ENCODE measurements at regions not wholly inside any gene's neighbourhood (a gene's known extent, or its start where the extent isn't known, plus 50 kb on each side); places are given as distances from the start of the nearest gene placed in this dataset.

DNA sequence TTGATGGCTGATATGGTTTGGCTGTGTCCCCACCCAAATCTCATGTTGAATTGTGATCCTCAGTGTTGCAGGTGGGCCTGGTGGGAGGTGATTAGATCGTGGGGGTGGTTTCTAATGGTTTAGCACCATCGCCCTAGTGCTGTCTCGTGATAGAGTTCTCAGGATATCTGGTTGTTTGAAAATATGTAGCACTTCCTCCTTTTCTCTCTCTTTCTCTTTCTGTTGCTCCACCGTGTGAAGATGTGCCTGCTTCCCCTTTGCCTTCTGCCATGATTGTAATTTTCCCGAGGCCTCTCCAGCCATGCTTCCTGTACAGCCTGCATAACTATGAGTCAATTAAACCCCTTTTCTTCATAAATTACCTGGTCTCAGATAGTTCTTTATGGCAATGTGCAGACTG lies 111.6 kb downstream of the SREK1 start:
- Histone ChIP-seq H3K9me3 (no peaks in the 10 kb centered on the region), H3K4me1 (no peaks in the 10 kb centered on the region), H3K27ac (no peak overlapping the region), H3K27me3 (no peaks in the 10 kb centered on the region), H3K36me3 (no peaks in the 10 kb centered on the region), H3K4me3 (no peak overlapping the region)
- DNase-seq (no peak), ATAC-seq (ENCODE audit: low FRiP score in 2 of 2) (no peak)
- TF ChIP-seq EP300 (IDR thresholded peaks at IDR 0.05), result no peak
- TF ChIP-seq, protein P1, sequence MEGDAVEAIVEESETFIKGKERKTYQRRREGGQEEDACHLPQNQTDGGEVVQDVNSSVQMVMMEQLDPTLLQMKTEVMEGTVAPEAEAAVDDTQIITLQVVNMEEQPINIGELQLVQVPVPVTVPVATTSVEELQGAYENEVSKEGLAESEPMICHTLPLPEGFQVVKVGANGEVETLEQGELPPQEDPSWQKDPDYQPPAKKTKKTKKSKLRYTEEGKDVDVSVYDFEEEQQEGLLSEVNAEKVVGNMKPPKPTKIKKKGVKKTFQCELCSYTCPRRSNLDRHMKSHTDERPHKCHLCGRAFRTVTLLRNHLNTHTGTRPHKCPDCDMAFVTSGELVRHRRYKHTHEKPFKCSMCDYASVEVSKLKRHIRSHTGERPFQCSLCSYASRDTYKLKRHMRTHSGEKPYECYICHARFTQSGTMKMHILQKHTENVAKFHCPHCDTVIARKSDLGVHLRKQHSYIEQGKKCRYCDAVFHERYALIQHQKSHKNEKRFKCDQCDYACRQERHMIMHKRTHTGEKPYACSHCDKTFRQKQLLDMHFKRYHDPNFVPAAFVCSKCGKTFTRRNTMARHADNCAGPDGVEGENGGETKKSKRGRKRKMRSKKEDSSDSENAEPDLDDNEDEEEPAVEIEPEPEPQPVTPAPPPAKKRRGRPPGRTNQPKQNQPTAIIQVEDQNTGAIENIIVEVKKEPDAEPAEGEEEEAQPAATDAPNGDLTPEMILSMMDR (IDR thresholded peaks at IDR 0.05), result no peak
- no peak for TF ChIP-seq POLR2A (IDR thresholded peaks at IDR 0.05)
- no peak for TF ChIP-seq POLR2AphosphoS5 (IDR thresholded peaks at IDR 0.05)
- 49 to 66% methylated on average over 5 of the region's 5 CpGs for WGBS, 2 donors

DNA sequence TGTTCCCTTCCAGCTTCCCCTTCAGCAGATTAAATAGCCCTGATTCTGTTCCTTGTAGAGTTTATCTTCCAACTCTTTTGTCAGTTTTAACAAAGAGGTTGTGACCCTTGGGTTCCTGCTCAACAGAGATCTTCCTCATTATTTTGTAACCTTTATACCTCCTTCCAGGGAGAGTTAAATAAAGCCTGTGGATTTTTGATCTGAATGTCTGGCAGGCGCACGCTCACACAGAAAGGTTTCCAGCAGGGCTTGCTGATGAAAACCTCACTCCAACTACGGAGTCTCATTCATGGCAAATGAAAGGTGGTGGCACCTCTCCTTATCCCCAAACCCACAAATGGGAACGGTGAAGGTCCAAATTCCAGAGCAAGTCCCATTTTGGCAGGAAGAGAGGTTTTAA lies 129.0 kb downstream of the SREK1 start:
- no peak overlapping the region for H3K4me3 ChIP-seq
- no peak for DNase-seq
- no peak overlapping the region for H3K27ac ChIP-seq
- H3K36me3 ChIP-seq, result no peaks in the 10 kb centered on the region
- WGBS, 2 donors, result 83 to 87% methylated on average over 4 of the region's 4 CpGs
- no peaks in the 10 kb centered on the region for H3K9me3 ChIP-seq
- ATAC-seq (ENCODE audit: low FRiP score in 2 of 2), result no peak
- H3K27me3 ChIP-seq, result no peaks in the 10 kb centered on the region
- TF ChIP-seq EP300 (IDR thresholded peaks at IDR 0.05) (no peak), POLR2AphosphoS5 (IDR thresholded peaks at IDR 0.05) (no peak), POLR2A (IDR thresholded peaks at IDR 0.05) (no peak)
- TF ChIP-seq, protein P1 (IDR thresholded peaks at IDR 0.05), result no peak
- no peaks in the 10 kb centered on the region for H3K4me1 ChIP-seq

DNA sequence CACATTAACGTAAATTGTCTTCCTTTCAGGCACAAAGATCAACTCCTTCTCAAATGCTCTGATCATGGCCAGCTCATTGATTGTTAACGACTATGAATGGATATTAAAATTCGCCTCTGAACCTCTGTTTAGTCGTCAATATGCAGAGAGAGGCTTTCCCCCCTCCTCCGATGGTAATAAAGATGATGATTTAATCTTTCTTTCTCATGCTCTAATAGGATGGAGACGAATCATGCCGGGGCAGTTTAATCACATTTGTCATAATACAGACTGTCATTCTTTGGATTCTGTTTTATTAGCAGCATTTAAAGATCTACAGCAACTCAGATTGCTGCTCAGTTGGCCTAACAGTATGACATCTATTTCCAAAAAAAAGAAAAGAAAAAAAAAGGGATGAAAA lies 132.9 kb downstream of the SREK1 start:
- Histone ChIP-seq H3K9me3 (no peaks in the 10 kb centered on the region), H3K4me1 (no peaks in the 10 kb centered on the region), H3K4me3 (no peak overlapping the region), H3K27me3 (no peaks in the 10 kb centered on the region), H3K27ac (no peak overlapping the region), H3K36me3 (no peaks in the 10 kb centered on the region)
- DNase-seq (no peak), ATAC-seq (ENCODE audit: low FRiP score in 2 of 2) (no peak)
- TF ChIP-seq EP300 (IDR thresholded peaks at IDR 0.05) (no peak), POLR2A (IDR thresholded peaks at IDR 0.05) (no peak), POLR2AphosphoS5 (IDR thresholded peaks at IDR 0.05) (no peak)
- TF ChIP-seq, protein P1 (IDR thresholded peaks at IDR 0.05), result no peak
- 85 to 90% methylated on average over 7 of the region's 7 CpGs for WGBS, 2 donors

DNA sequence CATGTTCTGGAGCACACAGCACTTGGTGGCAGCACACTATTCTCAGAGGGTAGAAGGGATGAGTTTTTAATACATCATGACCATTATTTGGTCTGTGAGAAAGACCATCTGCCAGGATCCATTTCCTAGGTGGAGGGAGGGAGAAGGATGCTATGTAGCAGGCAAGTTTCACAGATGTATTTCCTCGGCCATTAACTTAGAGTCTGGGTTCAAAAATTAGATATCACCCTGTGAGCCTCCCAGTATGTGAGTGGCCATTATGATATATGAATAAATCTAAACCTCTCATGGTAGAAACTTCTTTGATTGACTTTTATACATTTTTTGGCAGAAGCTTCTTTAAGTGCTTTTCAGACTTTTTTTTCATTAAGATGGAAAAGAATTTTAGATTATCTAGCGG lies 133.9 kb downstream of the SREK1 start:
- Histone ChIP-seq H3K27ac (no peak overlapping the region), H3K27me3 (no peaks in the 10 kb centered on the region), H3K4me3 (no peak overlapping the region), H3K36me3 (no peaks in the 10 kb centered on the region), H3K9me3 (no peaks in the 10 kb centered on the region), H3K4me1 (no peaks in the 10 kb centered on the region)
- DNase-seq (no peak), ATAC-seq (ENCODE audit: low FRiP score in 2 of 2) (no peak)
- 90 to 93% methylated on average over 2 of the region's 2 CpGs for WGBS, 2 donors
- TF ChIP-seq EP300 (IDR thresholded peaks at IDR 0.05), result no peak
- no peak for TF ChIP-seq POLR2AphosphoS5 (IDR thresholded peaks at IDR 0.05)
- TF ChIP-seq, protein P1 (IDR thresholded peaks at IDR 0.05), result no peak
- no peak for TF ChIP-seq POLR2A (IDR thresholded peaks at IDR 0.05)

DNA sequence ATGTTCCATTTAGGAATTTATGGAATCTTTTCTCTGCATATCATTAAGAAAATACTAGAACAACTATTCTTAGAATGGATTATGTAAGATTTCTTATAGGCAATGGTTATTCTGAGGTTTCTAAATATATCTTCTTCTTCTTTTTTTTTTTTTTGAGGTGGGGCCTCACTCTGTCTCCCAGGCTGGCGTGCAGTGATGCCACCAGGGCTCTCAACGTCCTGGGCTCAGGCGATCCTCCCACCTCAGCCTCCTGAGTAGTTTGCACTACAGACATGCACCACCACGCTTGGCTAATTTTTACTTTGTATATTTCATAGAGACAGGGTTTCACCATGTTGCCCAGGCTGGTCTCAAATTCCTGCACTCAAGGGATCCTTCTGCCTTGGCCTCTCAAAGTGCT lies 137.2 kb downstream of the SREK1 start:
- WGBS, 2 donors, result 78% methylated on average over 4 of the region's 4 CpGs
- no peak overlapping the region for H3K27ac ChIP-seq
- H3K27me3 ChIP-seq, result no peaks in the 10 kb centered on the region
- no peak for TF ChIP-seq EP300 (IDR thresholded peaks at IDR 0.05)
- H3K4me3 ChIP-seq, result no peak overlapping the region
- no peaks in the 10 kb centered on the region for H3K4me1 ChIP-seq
- H3K36me3 ChIP-seq, result no peaks in the 10 kb centered on the region
- ATAC-seq (ENCODE audit: low FRiP score in 2 of 2), result no peak
- H3K9me3 ChIP-seq, result no peaks in the 10 kb centered on the region
- DNase-seq, result no peak

All from upper lobe of left lung (tissue), 6 donors.